ENCODE measurements at regions not wholly inside any gene's neighbourhood (a gene's known extent, or its start where the extent isn't known, plus 50 kb on each side); places are given as distances from the start of the nearest gene placed in this dataset.

- TF ChIP-seq, protein P1, sequence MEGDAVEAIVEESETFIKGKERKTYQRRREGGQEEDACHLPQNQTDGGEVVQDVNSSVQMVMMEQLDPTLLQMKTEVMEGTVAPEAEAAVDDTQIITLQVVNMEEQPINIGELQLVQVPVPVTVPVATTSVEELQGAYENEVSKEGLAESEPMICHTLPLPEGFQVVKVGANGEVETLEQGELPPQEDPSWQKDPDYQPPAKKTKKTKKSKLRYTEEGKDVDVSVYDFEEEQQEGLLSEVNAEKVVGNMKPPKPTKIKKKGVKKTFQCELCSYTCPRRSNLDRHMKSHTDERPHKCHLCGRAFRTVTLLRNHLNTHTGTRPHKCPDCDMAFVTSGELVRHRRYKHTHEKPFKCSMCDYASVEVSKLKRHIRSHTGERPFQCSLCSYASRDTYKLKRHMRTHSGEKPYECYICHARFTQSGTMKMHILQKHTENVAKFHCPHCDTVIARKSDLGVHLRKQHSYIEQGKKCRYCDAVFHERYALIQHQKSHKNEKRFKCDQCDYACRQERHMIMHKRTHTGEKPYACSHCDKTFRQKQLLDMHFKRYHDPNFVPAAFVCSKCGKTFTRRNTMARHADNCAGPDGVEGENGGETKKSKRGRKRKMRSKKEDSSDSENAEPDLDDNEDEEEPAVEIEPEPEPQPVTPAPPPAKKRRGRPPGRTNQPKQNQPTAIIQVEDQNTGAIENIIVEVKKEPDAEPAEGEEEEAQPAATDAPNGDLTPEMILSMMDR (IDR thresholded peaks at IDR 0.05; ENCODE audit: low read length), result no peak
- TF ChIP-seq EZH2phosphoT487 (IDR thresholded peaks at IDR 0.05; ENCODE audit: low read length) (no peak), EZH2 (optimal IDR thresholded peaks at IDR 0.05; ENCODE audit: low read depth, low read length) (no peak)
These were observed 1194.7 kb downstream of the GALC start for GRCh38 chr14:86798330-86798729.
